ENCODE measurements at regions not wholly inside any gene's neighbourhood (a gene's known extent, or its start where the extent isn't known, plus 50 kb on each side); places are given as distances from the start of the nearest gene placed in this dataset.

GRCh38 chr9:24460781-24461180 is 84.9 kb downstream of the IZUMO3 start:
- no peak for TF ChIP-seq CTCF (IDR thresholded peaks at IDR 0.05; ENCODE audit: insufficient read depth, low read length)
- no peak overlapping the region for H3K4me3 ChIP-seq (ENCODE audit: low read depth, low read length)
- no peak for DNase-seq (ENCODE audit: low read depth)

GRCh38 chr9:24459953-24460352 is 85.7 kb downstream of the IZUMO3 start:
- peak; percentile 55 for DNase-seq (ENCODE audit: low read depth)
- TF ChIP-seq CTCF (IDR thresholded peaks at IDR 0.05; ENCODE audit: insufficient read depth, low read length): no peak

GRCh38 chr9:24451346-24451745 is 94.4 kb downstream of the IZUMO3 start:
- DNase-seq (ENCODE audit: low read depth): no peak

More at GRCh38 chr9:24459953-24460352, 85.7 kb downstream of the IZUMO3 start:
- H3K4me3 ChIP-seq (ENCODE audit: low read depth, low read length): no peak overlapping the region

GRCh38 chr9:24449976-24450375 is 95.7 kb downstream of the IZUMO3 start:
- DNase-seq (ENCODE audit: low read depth): no peak
- TF ChIP-seq CTCF (IDR thresholded peaks at IDR 0.05; ENCODE audit: insufficient read depth, low read length): no peak
- H3K4me3 ChIP-seq (ENCODE audit: low read depth, low read length): no peak overlapping the region

More at GRCh38 chr9:24451346-24451745, 94.4 kb downstream of the IZUMO3 start:
- no peak for TF ChIP-seq CTCF (IDR thresholded peaks at IDR 0.05; ENCODE audit: insufficient read depth, low read length)
- no peak overlapping the region for H3K4me3 ChIP-seq (ENCODE audit: low read depth, low read length)

- DNase-seq (ENCODE audit: low read depth): no peak
- TF ChIP-seq CTCF (IDR thresholded peaks at IDR 0.05; ENCODE audit: insufficient read depth, low read length): no peak
- no peak overlapping the region for H3K4me3 ChIP-seq (ENCODE audit: low read depth, low read length)
Observed at GRCh38 chr9:24439456-24439855, 106.2 kb downstream of the IZUMO3 start.

GRCh38 chr9:24438876-24439275 is 106.8 kb downstream of the IZUMO3 start:
- TF ChIP-seq CTCF (IDR thresholded peaks at IDR 0.05; ENCODE audit: insufficient read depth, low read length): no peak
- no peak for DNase-seq (ENCODE audit: low read depth)
- no peak overlapping the region for H3K4me3 ChIP-seq (ENCODE audit: low read depth, low read length)

- no peak for DNase-seq (ENCODE audit: low read depth)
- H3K4me3 ChIP-seq (ENCODE audit: low read depth, low read length): no peak overlapping the region
- no peak for TF ChIP-seq CTCF (IDR thresholded peaks at IDR 0.05; ENCODE audit: insufficient read depth, low read length)
Observed at GRCh38 chr9:24436761-24437160, 108.9 kb downstream of the IZUMO3 start.
